ENCODE measurements at regions not wholly inside any gene's neighbourhood (a gene's known extent, or its start where the extent isn't known, plus 50 kb on each side); places are given as distances from the start of the nearest gene placed in this dataset.
"Not testable (repeated sequence)": the region's sequence is repeated elsewhere in the genome, so short reads cannot be mapped to it uniquely, and the experiment has no call there.

DNA sequence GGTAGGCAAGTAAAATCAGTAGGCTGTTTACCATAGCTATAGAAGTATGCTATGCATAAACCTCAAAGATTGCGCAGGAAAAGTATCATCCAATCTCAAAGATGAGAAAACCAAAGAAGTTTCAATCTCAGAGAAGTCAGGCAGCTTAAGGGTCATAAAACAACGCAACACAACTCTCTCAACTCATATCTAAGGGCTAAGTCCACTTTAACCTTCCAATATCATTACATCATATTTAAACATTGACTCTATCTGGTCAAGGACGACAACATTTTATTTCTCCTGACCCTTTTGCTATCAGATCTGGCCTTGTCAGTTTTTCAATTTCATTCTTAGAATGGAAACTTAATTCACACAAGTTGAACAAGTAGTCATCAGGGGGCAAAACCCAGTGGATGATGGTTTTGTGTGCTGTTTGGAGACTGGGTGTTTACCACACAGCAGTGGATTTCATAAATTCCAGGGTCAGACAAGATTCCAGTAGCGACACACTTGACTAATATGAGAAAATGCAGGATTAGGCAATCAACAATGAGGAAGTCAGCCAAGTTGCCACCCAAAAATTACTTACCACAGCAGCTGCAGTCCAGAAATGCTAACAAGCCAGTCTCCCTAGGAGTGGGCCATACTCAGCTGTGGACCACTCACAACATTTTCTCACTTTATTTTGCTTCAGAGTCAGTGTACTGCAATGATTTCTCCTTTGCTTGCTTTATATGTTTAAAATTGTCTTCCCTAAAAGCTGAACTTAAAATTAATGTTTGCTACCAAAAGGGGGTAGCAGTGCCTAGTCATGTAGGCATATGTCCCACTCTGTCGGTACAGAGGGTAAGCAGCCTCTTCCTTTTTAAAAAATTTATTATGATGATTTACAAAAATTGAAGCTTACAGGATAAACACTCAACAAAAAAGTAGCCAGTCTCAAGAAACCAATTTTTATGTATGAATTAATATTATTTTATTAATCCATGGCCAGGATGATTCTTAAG lies 131.9 kb upstream of the NBPF9 start:
- DNase-seq, result not testable (repeated sequence)

DNA sequence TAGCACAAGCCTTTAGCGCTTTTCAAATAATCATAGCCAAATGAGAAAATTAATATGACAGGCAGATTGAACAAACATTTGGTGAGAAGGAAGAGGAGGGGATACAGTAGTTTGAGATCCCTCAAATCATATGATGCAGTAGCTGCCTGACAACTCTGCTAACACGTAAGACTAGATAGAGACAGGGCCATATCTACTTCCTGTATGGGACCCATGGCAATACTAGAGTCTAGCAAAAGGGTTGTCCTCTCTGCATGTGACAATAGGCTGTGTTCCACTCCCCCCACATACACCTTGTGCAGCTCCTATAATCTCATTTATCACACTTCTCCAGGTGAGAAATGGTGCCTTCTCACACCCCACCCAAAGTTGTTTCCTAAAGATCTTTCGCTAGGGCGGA lies 134.2 kb upstream of the NBPF9 start:
- DNase-seq, result not testable (repeated sequence)

DNA sequence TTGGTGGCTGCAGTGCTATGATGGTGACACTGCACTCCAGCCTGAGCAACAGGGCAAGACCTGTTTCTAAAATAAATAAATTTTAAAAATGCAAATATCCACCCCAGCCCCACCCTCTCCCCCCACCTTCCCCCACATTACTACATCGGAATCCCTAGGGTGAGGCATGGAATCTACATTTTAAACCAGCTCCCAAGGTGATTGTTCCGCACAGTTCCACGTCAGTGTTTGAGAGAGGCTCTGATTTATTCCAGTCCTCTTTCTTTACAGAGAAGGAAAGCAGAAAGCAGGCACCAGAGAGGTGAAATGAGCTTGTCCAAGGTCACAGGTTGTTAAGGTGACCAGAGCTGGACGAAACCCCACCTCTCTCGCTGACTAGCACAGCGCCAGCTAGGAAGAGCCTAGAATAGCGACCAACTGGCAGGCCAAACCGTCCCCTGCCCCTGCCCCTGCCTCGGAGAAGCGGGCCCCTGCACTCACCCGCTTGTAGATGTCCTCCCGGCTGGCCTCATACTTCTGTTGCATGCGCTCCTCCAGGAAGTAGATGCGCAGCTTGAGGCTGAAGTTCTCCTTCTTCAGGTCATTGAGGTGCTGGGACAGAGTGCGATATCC lies 136.7 kb upstream of the NBPF9 start:
- DNase-seq, result not testable (repeated sequence)

DNA sequence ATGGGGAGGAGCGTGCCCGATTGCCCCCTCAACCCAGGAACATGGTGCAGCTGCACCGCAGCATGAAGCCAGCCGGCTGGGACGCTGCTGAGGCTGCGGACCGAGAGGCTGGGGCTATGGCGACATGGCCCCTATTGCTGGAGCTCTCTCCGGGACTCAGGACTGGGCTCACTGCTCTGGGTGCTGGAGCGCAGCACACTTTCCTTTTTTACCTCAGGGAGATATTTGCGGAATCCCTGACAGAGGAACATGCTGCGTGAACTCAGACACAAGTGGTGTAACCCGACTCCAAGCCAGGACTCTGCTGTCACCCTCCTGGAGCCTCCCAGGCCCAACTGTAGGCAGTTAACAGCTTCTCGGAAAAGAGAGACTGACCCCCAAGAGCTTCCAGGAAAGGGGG lies 137.2 kb upstream of the NBPF9 start:
- DNase-seq, result not testable (repeated sequence)

DNA sequence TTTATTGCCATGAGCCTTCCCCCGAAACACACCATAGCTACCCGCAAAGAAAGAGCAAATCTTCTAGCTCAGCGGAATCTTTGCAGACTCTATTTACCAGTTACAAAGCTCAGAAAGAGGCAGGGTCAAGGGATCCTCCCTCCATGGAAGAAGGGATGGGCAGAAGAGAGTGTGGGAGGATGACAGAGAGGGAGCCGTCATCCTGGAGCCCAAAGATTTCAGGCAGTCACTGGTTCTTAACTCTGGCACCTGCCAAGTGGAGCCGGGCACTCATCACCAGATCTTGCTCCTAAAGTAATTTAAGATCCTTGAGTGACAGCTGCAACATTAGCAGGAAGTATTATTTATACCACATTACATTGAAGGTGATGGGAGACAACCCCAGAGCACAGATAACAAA lies 137.9 kb upstream of the NBPF9 start:
- not testable (repeated sequence) for DNase-seq

DNA sequence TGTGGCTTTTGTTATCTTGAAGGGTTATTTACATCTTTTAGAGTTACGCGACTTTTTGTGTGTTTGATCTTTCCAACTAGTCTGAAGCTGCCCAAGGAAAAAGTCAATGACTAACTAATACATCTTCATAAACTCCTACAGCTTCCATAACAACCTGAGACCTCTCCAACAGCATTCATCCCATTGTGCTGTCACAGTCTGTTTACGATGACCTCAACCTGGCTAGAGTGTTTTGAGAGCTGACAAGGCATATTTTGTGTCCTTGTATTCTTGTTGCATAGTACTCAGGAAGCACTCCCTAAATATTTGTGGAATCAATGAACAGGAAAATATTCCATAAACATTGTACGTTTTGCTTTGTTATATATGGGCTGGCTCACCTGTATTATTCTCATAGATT lies 140.2 kb upstream of the NBPF9 start:
- not testable (repeated sequence) for DNase-seq

DNA sequence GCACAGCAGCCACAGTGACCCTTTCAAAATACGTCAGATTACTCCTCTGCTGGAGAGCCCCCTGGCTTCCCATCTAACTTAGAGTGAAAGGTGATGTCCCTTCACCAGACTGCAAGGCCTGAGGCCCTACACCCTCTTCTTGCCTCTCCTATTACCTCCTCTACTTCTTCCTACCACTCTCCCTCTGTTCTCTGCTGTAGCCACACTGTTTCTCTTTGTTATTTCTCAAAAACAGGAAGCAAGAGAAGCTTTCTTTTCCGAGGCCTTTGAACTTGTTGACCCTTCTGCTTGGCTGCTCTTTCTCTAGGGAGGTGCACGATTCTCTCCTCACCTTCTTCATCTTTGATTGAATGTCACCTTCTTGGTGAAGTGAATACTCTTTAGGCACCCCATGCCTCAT lies 141.3 kb upstream of the NBPF9 start:
- not testable (repeated sequence) for DNase-seq

DNA sequence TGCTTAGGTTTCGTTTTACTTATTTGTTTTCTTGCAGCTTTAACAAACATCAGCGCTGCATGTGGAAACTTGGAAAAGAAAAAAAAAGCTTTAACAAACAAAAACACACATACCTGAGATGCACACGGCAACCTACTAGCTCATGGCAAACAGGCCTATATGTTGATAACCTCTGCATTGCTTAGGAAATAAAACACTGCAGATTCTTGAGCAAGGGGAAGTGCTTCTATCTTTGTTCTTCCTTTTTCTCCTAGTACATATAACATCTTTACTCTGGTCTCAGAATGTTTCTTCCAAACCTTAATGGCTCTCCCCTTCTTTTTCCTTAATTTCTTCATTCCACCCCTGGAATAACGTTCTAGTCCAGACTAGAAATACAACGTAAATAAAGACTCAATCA lies 142.9 kb upstream of the NBPF9 start:
- DNase-seq, result not testable (repeated sequence)

DNA sequence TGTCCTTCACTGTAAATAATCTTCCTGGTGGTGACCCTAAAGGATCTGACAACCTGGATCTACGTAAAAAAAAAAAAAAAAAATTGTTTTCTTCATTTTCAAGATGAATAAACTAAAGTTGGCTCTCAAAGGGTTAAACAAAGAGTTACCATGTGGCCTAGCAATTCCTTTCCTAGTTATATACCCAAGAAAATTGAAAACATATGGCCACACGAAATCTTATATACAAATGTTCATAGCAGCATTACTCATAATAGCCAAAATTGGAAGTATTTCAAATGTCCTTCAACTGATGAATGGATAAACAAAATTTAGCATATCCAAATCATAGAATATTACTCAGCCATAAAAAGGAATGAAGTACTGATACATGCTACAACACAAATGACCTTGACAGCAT lies 145.3 kb upstream of the NBPF9 start:
- DNase-seq, result not testable (repeated sequence)

DNA sequence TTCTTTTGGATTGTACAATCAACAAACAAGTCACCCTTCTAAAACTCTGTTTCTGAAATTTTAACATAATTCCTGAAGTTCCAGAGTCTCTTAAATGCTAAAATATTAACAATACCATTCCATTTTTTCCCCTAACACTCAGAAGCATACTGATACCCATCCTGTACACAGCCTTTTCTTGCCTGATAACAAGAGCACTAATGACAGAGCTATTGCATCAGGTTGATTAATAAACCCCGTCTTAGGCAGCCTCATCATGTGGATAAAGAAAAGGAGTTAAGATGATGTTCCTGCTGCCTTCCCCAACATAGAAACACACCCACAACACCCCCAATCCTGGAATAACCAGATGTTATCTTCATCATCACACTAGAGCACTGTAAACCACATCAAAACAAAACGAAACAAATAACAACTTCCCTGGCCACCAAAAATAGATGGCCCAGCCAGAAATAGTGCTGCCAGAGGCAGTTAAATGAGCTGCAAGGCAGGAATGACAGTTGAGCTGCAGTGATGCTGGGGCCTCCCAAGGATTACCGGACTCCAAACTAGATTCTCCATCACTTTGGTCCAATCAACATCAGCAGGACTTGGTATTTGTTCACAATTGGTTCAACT lies 146.6 kb upstream of the NBPF9 start:
- DNase-seq, result not testable (repeated sequence)

DNA sequence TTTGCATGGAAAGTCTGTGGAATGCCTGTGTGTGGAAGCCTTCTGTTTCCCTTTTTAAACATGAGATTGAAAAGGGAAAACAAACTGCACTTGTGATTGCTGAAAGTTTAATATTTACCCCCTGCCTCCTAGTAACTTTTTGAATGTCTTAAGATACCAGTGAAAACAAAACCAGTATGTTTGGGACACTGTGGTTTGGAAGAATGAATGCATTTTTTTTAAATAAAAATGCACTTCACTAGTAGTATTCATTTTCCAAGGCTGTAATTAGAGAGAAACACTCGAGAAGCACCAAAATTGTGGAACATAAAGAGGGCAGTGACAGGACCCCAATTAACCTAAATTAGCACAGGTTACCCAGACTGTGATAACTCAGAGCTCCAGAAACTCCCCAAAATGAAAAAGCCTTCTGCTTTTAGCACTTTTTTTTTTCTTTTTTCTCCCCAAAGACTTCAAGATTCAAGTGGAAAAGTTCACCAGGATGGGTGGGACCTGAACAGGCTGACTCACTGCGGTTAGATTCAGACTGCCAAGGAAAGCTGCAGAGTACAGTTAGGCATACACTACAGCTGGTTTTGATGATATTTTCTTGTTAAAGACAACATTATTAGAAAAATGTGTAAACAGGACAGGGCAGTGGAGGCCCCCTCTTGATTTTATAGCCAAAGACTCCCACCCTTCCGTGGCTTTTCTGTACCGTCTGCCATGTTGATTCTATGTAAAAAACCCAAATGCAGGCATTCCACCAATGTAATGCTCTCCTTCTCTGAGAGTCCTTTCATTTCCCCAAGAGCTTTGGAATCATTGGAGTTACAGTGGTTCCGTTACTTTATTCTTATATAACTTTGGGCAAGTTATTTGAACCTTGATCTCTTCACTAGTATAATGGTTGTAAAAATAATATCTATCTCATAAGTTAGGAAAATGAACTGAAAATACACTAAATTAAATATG lies 151.8 kb upstream of the NBPF9 start:
- DNase-seq, result not testable (repeated sequence)

DNA sequence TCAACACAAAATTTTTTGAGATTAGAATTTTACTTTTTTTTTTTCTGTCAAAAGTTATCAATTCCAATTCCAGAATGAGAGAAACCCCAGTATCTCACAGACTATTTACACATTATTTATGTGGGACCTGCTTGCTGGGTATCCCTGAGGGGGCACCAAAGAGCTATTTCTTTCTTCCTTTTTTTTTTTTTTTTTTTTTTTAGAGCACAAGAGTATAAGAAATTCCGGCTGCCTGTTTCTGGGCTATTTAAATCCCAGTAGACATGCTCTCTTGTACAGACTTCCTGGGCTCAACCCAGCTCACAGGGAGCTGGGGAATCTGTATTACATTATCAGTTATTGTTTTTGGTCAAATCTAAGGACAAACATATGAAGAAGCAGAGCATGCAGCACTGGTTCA lies 156.9 kb upstream of the NBPF9 start:
- not testable (repeated sequence) for DNase-seq

DNA sequence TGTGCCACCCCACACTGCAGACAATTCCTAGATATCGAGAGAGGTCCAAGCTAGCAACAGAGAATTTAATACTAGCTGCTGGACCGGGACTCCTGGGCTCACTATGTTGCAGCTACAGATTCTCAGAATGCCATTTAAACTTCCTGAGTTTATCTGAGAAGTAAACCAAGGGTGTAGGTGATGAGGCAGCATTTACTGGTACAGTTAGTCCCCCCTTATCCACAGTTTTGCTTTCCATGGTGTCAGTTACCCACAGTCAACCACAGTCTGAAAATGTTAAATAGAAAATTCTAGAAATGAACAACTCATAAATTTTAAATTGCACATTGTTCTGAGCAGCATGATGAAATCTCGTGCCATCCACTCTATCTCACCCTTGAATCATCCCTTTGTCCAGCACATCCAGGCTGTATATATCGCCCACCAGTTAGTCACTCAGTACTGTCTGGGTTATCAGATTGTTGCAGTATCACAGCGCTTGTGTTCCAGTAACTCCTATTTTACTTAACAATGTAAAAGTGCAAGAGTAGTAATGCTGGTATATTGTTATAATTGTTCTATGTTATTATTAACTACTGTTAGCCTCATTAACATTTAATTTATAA lies 157.5 kb upstream of the NBPF9 start:
- not testable (repeated sequence) for DNase-seq

DNA sequence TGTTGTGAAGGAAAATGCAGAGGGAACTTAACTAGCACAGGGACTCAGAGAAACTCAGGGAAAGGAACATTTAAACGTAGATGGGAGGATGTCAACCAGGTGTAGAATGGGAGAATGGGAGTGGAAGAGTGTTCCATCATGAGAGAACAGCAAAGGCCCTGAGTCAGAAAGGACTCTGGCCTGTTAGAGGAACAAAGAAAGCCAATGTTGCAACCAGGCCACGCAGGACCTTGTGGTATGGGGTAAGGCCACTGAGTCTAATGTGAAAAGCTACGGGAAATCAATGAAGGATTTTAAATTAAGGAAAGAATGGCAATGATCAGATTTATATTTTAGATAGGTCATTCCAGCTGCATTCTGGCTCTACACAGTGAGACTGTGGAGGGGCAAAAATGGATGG lies 163.9 kb upstream of the NBPF9 start:
- not testable (repeated sequence) for DNase-seq

DNA sequence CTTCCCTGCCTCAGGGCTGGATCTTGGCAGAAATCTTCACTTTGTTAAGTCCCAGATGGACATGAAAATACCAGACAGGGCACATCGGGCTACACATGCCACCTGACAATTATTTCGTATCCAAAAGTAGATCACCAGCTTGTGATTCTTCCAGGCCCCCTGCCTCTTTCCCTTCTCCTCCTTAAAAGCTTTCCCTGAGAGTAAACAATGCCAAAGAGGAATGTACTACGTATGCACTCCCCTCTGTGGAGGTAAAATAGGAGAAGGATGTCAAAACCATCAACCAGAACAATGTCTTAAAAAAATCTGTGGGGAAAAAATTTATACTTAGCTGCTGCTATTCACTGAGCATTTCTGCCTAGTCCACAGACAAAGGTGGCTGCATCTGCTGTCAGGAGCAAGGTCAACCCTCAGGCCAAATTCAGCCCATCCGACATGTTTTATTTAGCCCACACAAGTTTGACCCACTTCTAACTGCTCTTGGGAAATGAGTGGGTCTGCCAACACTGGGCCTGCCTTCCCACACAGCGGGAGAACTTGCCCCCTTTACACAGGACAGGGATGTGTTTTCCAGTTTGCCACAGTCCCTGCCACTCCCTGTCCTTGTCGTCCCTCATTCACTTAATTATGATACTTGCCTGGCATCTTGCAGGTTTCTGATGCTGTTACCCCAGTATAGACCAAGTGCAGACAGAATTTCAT lies 165.8 kb upstream of the NBPF9 start:
- DNase-seq, result not testable (repeated sequence)

DNA sequence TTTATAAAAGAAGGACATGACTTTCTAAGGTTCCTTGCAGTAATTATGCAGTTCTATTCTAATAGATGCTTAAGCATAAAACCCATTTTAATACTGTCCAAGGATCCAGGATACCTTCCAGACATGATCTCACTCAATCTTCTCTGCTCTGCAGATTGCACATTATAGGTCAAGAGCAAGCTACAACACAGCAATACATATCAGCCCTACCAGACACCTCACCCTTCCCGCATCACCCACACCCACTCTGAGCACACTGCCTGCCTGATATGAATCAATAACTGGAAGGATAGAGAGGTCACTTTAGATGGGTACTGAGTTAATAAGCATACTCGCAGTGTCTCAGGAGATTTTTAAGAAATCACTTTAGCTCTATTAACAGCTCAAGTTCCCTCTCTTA lies 166.5 kb upstream of the NBPF9 start:
- DNase-seq, result not testable (repeated sequence)

DNA sequence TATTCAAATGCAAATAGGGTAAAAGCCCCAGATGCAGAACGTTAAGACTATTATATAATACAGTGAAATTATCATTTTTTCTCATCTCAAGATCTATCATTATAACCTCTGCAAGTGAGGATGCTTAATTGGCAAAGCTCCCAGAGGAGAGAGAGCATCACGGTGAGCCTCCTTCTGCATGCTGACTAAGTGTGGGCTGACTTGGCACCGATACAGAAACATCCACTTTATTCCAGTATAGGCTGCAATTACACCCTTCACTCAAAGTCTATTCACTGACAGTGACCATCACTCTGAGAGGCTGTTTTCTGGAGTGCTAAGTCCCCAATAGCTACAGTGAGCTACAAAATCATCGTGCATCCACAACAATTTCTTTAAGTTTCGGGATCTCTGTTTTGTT lies 171.1 kb upstream of the NBPF9 start:
- DNase-seq, result not testable (repeated sequence)

DNA sequence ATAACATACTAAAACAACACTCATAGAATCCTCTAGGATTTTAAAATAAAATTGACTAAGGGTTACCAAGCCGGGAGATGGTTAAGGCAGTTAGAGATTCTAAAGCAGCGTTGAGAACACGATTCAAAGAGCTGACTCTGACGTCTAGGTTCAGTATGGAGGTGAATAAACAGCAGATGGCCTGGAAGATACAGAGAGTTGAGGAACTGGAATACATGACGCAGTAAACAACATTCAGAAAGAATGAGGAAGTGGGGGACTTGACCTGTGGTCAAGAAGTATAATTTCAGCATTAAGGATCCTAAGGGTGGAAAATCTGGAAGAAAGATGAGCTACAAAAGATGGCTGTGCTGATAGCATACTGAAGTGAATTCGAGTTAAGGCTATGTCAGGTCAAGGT lies 172.5 kb upstream of the NBPF9 start:
- not testable (repeated sequence) for DNase-seq

DNA sequence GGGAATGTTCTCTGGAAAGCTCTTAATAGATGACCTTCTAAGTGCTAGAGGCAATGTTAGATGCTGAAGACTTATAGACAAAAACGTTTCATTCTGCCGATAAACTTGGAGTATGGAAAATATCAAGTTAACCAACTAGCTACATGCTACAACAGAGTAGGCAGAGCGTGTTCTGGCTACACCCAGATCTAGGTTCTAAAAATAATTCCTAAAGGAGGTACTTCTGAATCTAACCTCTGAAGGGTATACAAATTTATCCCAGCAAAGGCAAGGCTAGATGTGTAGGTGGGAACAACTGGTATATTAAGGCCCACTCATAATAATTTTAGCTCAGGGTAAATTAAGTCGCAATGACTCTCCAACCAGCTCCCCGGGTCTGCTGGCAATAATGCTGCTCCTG lies 173.1 kb upstream of the NBPF9 start:
- not testable (repeated sequence) for DNase-seq

DNA sequence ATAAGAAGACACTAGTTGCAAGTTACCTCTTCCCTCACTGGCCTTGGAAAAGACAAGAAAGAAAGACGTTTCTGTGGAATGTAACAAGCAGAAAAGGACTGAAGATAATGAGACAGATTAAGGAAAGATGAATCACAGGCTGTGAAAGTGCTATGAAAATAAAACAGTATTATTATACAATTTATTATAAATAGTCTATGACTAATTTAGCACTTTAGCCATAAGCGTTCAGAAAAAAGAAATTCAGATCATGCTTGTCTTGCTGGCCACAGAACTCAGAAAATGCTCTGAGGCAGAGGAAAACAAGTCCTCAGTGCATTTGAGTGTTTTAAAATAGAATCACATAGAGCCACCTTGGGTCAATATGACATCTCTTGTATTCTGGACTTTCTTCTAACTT lies 174.8 kb upstream of the NBPF9 start:
- not testable (repeated sequence) for DNase-seq

DNA sequence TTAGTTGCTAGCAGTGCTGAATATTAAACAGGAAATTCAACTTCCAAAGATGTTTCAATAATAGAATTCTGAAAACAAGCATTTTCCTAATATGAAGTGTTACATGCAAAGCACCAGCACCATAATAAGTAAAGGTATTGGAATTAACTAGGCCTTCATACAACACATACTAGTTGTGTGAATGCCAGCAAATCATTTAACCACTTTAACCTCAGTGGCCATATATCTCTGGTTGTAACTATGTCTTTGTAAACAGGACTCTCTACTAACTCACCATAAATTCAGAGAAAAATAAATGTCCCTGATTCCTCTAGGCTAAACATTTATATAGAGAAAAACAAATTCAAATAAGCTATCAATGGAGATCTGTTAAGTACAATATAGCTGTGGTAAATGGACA lies 175.7 kb upstream of the NBPF9 start:
- not testable (repeated sequence) for DNase-seq
